ENCODE measurements at regions not wholly inside any gene's neighbourhood (a gene's known extent, or its start where the extent isn't known, plus 50 kb on each side); places are given as distances from the start of the nearest gene placed in this dataset.
A peak's percentile ranks its signal among the peaks of the same experiment; 100 is the strongest.

DNA sequence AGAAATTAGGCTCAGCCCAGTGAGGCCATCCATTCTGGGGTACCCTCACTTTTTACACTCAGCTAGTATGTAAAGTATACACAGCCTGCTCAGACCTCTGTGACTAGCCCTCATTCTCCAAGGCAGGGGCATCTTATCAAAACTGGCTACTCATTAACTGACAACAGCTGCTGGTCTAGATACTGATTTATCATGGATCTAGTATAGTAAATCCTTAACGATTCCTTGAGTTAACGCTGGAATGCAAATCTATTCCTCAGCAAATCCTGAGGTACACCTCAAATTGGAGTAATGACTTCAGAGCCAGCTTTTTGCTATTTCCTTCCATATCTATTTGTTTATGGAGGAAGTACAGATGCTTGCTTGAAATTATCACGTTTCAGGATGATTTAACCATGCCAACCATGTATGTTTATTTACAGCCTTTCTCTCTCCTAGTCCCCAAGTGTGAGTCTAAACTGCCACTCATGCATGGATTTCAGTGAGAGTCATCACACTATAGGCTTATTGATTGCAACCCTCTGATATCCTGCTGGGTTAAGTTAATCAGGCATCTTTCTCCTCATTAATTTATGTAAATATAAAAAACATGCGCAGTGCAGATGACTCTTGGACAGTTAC lies 70.2 kb upstream of the DOK6 start:
- peak; percentile 14 for DNase-seq (ENCODE audit: low spot score)

DNA sequence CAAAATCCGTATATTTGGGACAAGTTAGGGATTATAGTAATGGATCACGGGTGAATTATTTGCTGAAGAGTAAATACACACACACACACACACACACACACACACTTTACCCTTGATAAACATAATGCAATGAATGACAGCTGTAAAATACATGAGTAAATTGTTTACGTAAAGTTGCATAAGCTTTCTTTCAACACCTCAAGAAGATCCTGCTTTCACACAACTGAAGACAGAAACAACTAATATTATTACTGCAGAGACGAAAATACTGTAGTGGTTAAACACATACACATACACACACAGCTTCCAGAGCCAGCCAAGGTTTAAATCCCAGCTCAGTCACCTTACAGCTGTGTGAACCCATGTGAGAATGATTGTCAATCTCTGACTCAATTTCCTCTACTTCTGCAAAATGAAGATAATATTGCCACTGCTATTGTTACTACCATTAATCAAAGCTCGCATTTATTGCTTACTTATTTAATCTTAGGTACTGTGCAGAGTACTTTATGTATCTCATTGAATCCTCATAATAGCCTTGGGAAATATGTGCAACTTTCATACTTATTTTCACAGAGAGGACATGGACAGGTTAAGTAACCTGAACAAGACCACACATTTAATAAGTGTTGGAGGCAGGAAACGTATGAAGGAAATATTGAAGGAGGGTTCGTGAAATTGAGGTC lies 50.6 kb upstream of the DOK6 start:
- no peak for DNase-seq (ENCODE audit: low spot score)

All from mucosa of gallbladder (tissue), 1 donor.